ENCODE measurements at regions not wholly inside any gene's neighbourhood (a gene's known extent, or its start where the extent isn't known, plus 50 kb on each side); places are given as distances from the start of the nearest gene placed in this dataset.

GRCh38 chr12:34354239-34355200 lies 332.2 kb downstream of the ALG10 start:
- H3K9ac ChIP-seq (ENCODE audit: control insufficient read depth, insufficient read depth, low read length) = no peak overlapping the region
- 44% methylated on average over 55 of the region's 55 CpGs for WGBS (ENCODE audit: insufficient coverage, insufficient replicate concordance, low lambda C conversion rate, missing lambda C conversion rate)
- no peak overlapping the region for H3K27ac ChIP-seq (ENCODE audit: control insufficient read depth, insufficient read depth)
- no peaks in the 10 kb centered on the region for H3K4me1 ChIP-seq (ENCODE audit: control insufficient read depth, insufficient read depth, low read length)
- in situ Hi-C loops (cut with MboI) = loop anchor here (25.0 kb wide), 3 partner anchors 108 to 1592 kb away; partner anchors contain the start of gene YARS2
- intact Hi-C loops (cut with micrococcal nuclease; ENCODE audit: unreplicated experiment) = no loop called here
- TF ChIP-seq HDAC6 (IDR thresholded peaks at IDR 0.05; ENCODE audit: unreplicated experiment) = no peak
- TF ChIP-seq NR2C2 (IDR thresholded peaks at IDR 0.05; ENCODE audit: borderline replicate concordance, control insufficient read depth, insufficient read length, low read depth) = no peak
- TF ChIP-seq DPF2 (IDR thresholded peaks at IDR 0.05) = no peak
- no peak for TF ChIP-seq TCF7 (IDR thresholded peaks at IDR 0.05; ENCODE audit: borderline replicate concordance)
- TF ChIP-seq FOXK2 (IDR thresholded peaks at IDR 0.05) = no peak
- no peak for TF ChIP-seq PML (IDR thresholded peaks at IDR 0.05; ENCODE audit: low read length)
- TF ChIP-seq BMI1 (IDR thresholded peaks at IDR 0.05; ENCODE audit: borderline replicate concordance) = no peak
- no peak for TF ChIP-seq RB1 (IDR thresholded peaks at IDR 0.05; ENCODE audit: borderline replicate concordance)
- no peak for TF ChIP-seq SREBF2 (IDR thresholded peaks at IDR 0.05; ENCODE audit: low read length)
- TF ChIP-seq STAT1 (conservative IDR thresholded peaks at IDR 0.05) = no peak
- H3K9me3 ChIP-seq (replicated peaks; ENCODE audit: control insufficient read depth, insufficient read depth, low read length) = no peaks in the 10 kb centered on the region; the same call in 2 of the 3 replicates
- no peaks in the 10 kb centered on the region for H3K79me2 ChIP-seq (ENCODE audit: control insufficient read depth, insufficient read depth, low read length)
- no peaks in the 10 kb centered on the region for H3K27me3 ChIP-seq (replicated peaks in 1 of 2; ENCODE audit: control insufficient read depth in 2 of 2, insufficient read depth in 2 of 2, low read length in 1 of 2)
- no peak overlapping the region for H2AFZ ChIP-seq (ENCODE audit: control insufficient read depth, low read depth, low read length)
- BruUV-seq (replicated peaks) = no TSS peak
- no peak for ATAC-seq
- CTCF ChIA-PET = no interaction called here
- RAD21 ChIA-PET (ENCODE audit: unreplicated experiment) = no interaction called here
- H3K36me3 ChIP-seq (ENCODE audit: control insufficient read depth in 2 of 2, insufficient read depth in 2 of 2, low read length in 1 of 2) = no peaks in the 10 kb centered on the region
- no peak overlapping the region for H3K4me2 ChIP-seq (ENCODE audit: control insufficient read depth, insufficient read depth)
- H4K20me1 ChIP-seq (ENCODE audit: control insufficient read depth, insufficient read depth) = no peaks in the 10 kb centered on the region
- POLR2A ChIA-PET = no interaction called here
- SMC1A ChIA-PET (ENCODE audit: uncharacterized antibody, unreplicated experiment) = no interaction called here
- FAIRE-seq = no peak
- DNase-seq (ENCODE audit: low read depth, low spot score) = no peak
- H3K4me3 ChIP-seq = no peak overlapping the region
